ENCODE measurements at regions not wholly inside any gene's neighbourhood (a gene's known extent, or its start where the extent isn't known, plus 50 kb on each side); places are given as distances from the start of the nearest gene placed in this dataset.
"Not testable (repeated sequence)": the region's sequence is repeated elsewhere in the genome, so short reads cannot be mapped to it uniquely, and the experiment has no call there.

GRCh38 chr5:74492230-74492629 is 148.3 kb downstream of the ENC1 start:
- Histone ChIP-seq H3K27me3 (ENCODE audit: control insufficient read depth, insufficient read depth, low read length) (no peaks in the 10 kb centered on the region), H3K36me3 (ENCODE audit: control insufficient read depth, insufficient read depth, low read length) (no peaks in the 10 kb centered on the region), H3K4me3 (ENCODE audit: low read depth, low read length) (no peak overlapping the region)
- FAIRE-seq (no peak), DNase-seq (ENCODE audit: low read depth) (no peak)
- no peak for TF ChIP-seq CTCF (IDR thresholded peaks at IDR 0.05; ENCODE audit: insufficient read depth, low read length, severe bottlenecking)

GRCh38 chr5:74491586-74491985 is 148.9 kb downstream of the ENC1 start:
- FAIRE-seq (no peak), DNase-seq (ENCODE audit: low read depth) (no peak)
- H3K4me3 ChIP-seq (ENCODE audit: low read depth, low read length): no peak overlapping the region
- TF ChIP-seq CTCF (IDR thresholded peaks at IDR 0.05; ENCODE audit: insufficient read depth, low read length, severe bottlenecking): no peak
- no peaks in the 10 kb centered on the region for H3K27me3 ChIP-seq (ENCODE audit: control insufficient read depth, insufficient read depth, low read length)
- H3K36me3 ChIP-seq (ENCODE audit: control insufficient read depth, insufficient read depth, low read length): no peaks in the 10 kb centered on the region

- Histone ChIP-seq H3K36me3 (ENCODE audit: control insufficient read depth, insufficient read depth, low read length) (no peaks in the 10 kb centered on the region), H3K27me3 (ENCODE audit: control insufficient read depth, insufficient read depth, low read length) (no peaks in the 10 kb centered on the region), H3K4me3 (ENCODE audit: low read depth, low read length) (no peak overlapping the region)
- FAIRE-seq (no peak), DNase-seq (ENCODE audit: low read depth) (peak; percentile 1)
- no peak for TF ChIP-seq CTCF (IDR thresholded peaks at IDR 0.05; ENCODE audit: insufficient read depth, low read length, severe bottlenecking)
Measured at GRCh38 chr5:74490814-74491213, 149.7 kb downstream of the ENC1 start.

GRCh38 chr5:74482990-74483389 is 157.5 kb downstream of the ENC1 start:
- no peak overlapping the region for H3K4me3 ChIP-seq (ENCODE audit: low read depth, low read length)
- no peaks in the 10 kb centered on the region for H3K36me3 ChIP-seq (ENCODE audit: control insufficient read depth, insufficient read depth, low read length)
- FAIRE-seq: no peak
- no peaks in the 10 kb centered on the region for H3K27me3 ChIP-seq (ENCODE audit: control insufficient read depth, insufficient read depth, low read length)
- TF ChIP-seq CTCF (IDR thresholded peaks at IDR 0.05; ENCODE audit: insufficient read depth, low read length, severe bottlenecking): no peak
- DNase-seq (ENCODE audit: low read depth): no peak

GRCh38 chr5:74482523-74482922 is 158.0 kb downstream of the ENC1 start:
- FAIRE-seq (no peak), DNase-seq (ENCODE audit: low read depth) (no peak)
- no peaks in the 10 kb centered on the region for H3K27me3 ChIP-seq (ENCODE audit: control insufficient read depth, insufficient read depth, low read length)

GRCh38 chr5:74481357-74481756 is 159.2 kb downstream of the ENC1 start:
- H3K4me3 ChIP-seq (ENCODE audit: low read depth, low read length); FAIRE-seq: not testable (repeated sequence)

More at GRCh38 chr5:74482523-74482922, 158.0 kb downstream of the ENC1 start:
- TF ChIP-seq CTCF (IDR thresholded peaks at IDR 0.05; ENCODE audit: insufficient read depth, low read length, severe bottlenecking): no peak
- Histone ChIP-seq H3K4me3 (ENCODE audit: low read depth, low read length) (no peak overlapping the region), H3K36me3 (ENCODE audit: control insufficient read depth, insufficient read depth, low read length) (no peaks in the 10 kb centered on the region)

More at GRCh38 chr5:74481357-74481756, 159.2 kb downstream of the ENC1 start:
- not testable (repeated sequence) for H3K27me3 ChIP-seq (ENCODE audit: control insufficient read depth, insufficient read depth, low read length); DNase-seq (ENCODE audit: low read depth); H3K36me3 ChIP-seq (ENCODE audit: control insufficient read depth, insufficient read depth, low read length)

Data from bronchial epithelial cell (primary cell).